Small intestine (tissue), 7 donors: ENCODE measurements at regions not wholly inside any gene's neighbourhood (a gene's known extent, or its start where the extent isn't known, plus 50 kb on each side); places are given as distances from the start of the nearest gene placed in this dataset.

Experiments
- DNase-seq, 2 donors: peaks; one replicate each; pipeline versions ENCODE4 v3.0.0 to v3.0.0-alpha.2; 2013
- FAIRE-seq: peaks from 2 replicates; lab custom pipeline; 2012; peaks lifted over from hg19 to GRCh38; lab: Jason Lieb, UNC
- H3K27ac ChIP-seq, 3 donors: one replicate each; pipeline ENCODE4 v1.5.1; 2013; ENCODE audit warnings: low read length in 2 of 3, mild to moderate bottlenecking in 2 of 3, control low read depth in 1 of 3, inconsistent platforms in 1 of 3, low read depth in 1 of 3, moderate library complexity in 1 of 3
- H3K27me3 ChIP-seq, 3 donors: one replicate each; pipeline ENCODE4 v1.6.1; 2013; ENCODE audit warnings: low read length in 3 of 3, inconsistent platforms in 1 of 3; ENCODE audit not compliant: control insufficient read depth in 3 of 3, insufficient read depth in 3 of 3
- H3K36me3 ChIP-seq, 3 donors: one replicate each; pipeline ENCODE4 v1.6.1; 2013; ENCODE audit warnings: low read length in 3 of 3, inconsistent platforms in 1 of 3, low read depth in 1 of 3, mild to moderate bottlenecking in 1 of 3, moderate library complexity in 1 of 3; ENCODE audit not compliant: control insufficient read depth in 3 of 3, insufficient read depth in 2 of 3
- H3K4me1 ChIP-seq, 3 donors: one replicate each; pipeline ENCODE4 v1.6.1; 2013; ENCODE audit warnings: low read length in 2 of 3, inconsistent platforms in 1 of 3, low read depth in 1 of 3, mild to moderate bottlenecking in 1 of 3, moderate library complexity in 1 of 3; ENCODE audit not compliant: control insufficient read depth in 3 of 3, insufficient read depth in 2 of 3
- H3K4me3 ChIP-seq, 3 donors: one replicate each; pipeline ENCODE4 v1.5.1; 2013; ENCODE audit warnings: low read length in 3 of 3, control low read depth in 1 of 3, inconsistent platforms in 1 of 3, low read depth in 1 of 3, mild to moderate bottlenecking in 1 of 3, moderate library complexity in 1 of 3
- H3K9me3 ChIP-seq, 2 donors: one replicate each; pipeline ENCODE4 v1.6.1; 2013; ENCODE audit warnings: low read depth in 1 of 2, low read length in 1 of 2; ENCODE audit not compliant: control insufficient read depth in 2 of 2, insufficient read depth in 1 of 2
- WGBS, 3 donors: extraction: QIAGEN DNeasy Blood & Tissue Kit; methylation state at CpG; one replicate each; pipeline ENCODE4 v1.1.7; 2013; 5-methylcytosine and 5-hydroxymethylcytosine counted together
- donor health status: healthy with polysubstance abuse.
- donor health status: control.
- donor health status: control.
- donor health status: Bipolar disorder and iron deficiency.
- donor health status: healthy.

DNA sequence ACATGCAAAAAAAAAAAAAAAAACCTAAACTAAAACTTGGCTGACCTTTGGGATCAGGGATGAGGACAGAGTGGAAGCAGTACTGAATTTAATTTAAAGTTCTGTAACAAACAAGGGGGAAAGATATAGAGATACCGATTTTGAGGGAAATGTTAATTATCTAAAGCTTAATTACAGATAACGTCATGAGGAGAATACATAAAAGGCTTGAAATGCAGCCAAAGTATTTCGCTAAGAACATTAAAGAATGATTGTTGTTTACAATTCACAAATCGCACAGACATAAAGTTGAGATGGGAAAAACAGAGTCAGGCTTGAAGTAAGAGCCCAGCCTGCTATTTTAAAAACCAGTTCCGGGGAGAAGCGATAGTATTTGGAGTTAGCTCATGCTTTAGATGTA lies 208.0 kb upstream of the SASH1 start:
- DNase-seq (no peak), FAIRE-seq (no peak)
- 21 to 45% (median 31%) methylated on average over 6 of the region's 6 CpGs for WGBS, 3 donors
- H3K36me3 ChIP-seq, result peaks cover 0 to 3% (median 0%) of the 10 kb centered on the region in 3 donors
- no peaks in the 10 kb centered on the region for H3K27me3 ChIP-seq
- H3K9me3 ChIP-seq, result peaks cover 0 to 8% of the 10 kb centered on the region in 2 donors
- H3K4me3 ChIP-seq, result no peak overlapping the region
- H3K27ac ChIP-seq, result no peak overlapping the region
- no peaks in the 10 kb centered on the region for H3K4me1 ChIP-seq

DNA sequence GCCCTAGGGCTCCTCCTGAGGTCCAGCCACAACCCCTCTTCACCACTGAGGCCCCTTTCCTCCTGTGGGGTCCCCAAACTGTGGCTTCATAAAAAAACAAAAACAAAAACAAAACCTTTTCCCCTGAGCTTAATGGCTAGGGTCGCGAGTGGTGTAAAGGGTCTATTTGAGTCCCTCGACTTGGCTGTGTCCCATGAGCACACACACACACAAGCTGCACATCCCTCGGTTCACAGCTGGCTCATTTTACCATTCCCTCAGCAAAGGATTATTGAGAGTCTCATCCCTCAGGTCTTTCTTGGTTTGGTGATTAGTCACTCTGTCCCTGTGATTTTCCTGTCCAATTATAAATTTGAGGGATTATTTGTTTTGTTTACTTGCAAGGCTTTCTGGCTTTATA lies 206.1 kb upstream of the SASH1 start:
- H3K27ac ChIP-seq, result no peak overlapping the region
- peaks cover 0 to 8% of the 10 kb centered on the region in 2 donors for H3K9me3 ChIP-seq
- no peaks in the 10 kb centered on the region for H3K27me3 ChIP-seq
- no peaks in the 10 kb centered on the region for H3K4me1 ChIP-seq
- H3K36me3 ChIP-seq, result no peaks in the 10 kb centered on the region
- 77 to 90% (median 78%) methylated on average over 4 of the region's 4 CpGs for WGBS, 3 donors
- no peak overlapping the region for H3K4me3 ChIP-seq
- FAIRE-seq (no peak), DNase-seq (no peak)

DNA sequence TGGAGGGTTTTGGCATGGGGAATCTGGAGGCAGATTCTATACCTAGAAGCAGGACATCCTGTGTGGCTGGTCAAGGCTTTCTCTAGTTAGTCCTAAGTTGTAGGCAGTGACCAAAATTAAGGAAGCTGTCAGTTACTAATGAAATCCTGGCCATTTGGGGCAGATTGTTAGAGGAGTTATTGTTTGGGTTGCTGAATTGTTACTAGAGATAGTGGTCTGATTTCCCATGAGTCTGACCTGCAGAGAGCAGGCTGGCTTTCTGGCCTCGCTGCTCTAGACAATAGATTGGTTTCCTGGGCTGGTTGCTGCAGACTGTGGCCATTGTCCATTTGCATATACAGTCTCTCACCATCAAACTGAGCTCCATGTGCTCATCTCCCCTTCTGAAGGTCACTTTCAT lies 205.0 kb upstream of the SASH1 start:
- Histone ChIP-seq H3K27me3 (no peaks in the 10 kb centered on the region), H3K27ac (no peak overlapping the region), H3K9me3 (peaks cover 0 to 8% of the 10 kb centered on the region in 2 donors), H3K4me3 (no peak overlapping the region), H3K4me1 (no peaks in the 10 kb centered on the region), H3K36me3 (no peaks in the 10 kb centered on the region)
- DNase-seq (no peak), FAIRE-seq (no peak)
- WGBS, 3 donors, result 69 to 92% (median 88%) methylated on average over 1 of the region's 1 CpG

DNA sequence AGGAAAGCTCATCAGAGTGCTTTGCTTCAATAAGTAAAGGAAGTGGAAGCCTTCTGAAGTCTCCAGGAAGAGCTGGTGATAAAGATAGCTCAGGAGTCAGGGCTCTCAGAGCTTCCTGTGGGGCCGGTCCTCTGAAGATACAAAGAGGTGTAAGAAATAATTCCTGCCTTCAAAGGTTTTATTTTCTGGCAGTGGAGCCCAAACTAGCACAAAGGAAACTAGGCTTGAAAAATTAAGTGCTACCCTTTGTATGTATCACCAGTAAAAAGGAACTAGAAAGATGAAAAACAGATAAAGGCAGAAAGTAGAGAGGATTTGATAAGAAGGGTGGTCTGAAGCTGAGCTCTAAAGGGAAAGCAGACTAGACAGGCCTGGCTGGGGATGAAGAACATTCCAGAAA lies 204.1 kb upstream of the SASH1 start:
- Histone ChIP-seq H3K9me3 (peaks cover 0 to 8% of the 10 kb centered on the region in 2 donors), H3K4me3 (no peak overlapping the region), H3K36me3 (no peaks in the 10 kb centered on the region), H3K4me1 (no peaks in the 10 kb centered on the region), H3K27ac (no peak overlapping the region), H3K27me3 (no peaks in the 10 kb centered on the region)
- 54 to 73% (median 63%) methylated on average over 1 of the region's 1 CpG for WGBS, 3 donors
- DNase-seq (no peak), FAIRE-seq (no peak)

DNA sequence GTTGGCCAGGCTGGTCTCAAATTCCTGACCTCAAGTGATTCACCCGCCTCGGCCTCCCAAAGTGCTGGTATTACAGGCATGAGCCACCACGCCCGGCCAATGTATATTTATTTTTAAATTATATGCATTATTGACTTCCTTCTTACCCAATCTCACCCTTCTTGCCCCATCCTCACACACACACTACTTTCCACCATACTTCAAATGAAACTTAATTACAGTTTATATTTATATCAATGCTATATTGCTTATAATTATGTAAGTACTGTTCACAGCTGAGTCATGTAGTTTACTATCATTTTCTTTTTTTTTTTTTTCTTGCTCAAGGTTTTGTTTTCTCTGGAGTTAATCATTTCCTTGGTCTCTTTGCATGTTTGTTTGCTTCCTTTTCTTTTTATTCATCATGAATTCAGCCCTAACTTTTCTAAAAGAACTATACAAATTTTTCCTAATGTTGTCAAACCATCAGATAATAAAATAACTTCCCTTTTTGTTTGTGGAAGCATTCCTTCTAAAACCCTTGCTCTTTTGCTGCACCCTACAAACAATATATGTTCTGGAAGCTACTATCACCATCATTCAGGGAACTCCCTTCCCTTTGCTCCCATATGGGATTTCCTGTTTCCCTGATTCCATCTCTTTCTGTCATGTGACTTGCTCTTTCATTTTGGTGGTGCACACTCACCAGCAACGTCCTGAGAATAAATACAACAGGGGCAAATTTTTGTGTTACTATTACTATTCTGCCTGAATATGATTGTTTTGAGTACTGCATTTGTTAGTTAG lies 201.7 kb upstream of the SASH1 start:
- Histone ChIP-seq H3K4me3 (no peak overlapping the region), H3K27ac (no peak overlapping the region), H3K36me3 (no peaks in the 10 kb centered on the region), H3K4me1 (no peaks in the 10 kb centered on the region), H3K9me3 (peaks cover 0 to 8% of the 10 kb centered on the region in 2 donors), H3K27me3 (no peaks in the 10 kb centered on the region)
- WGBS, 3 donors, result 83 to 86% (median 85%) methylated on average over 5 of the region's 5 CpGs
- FAIRE-seq, result no peak
- DNase-seq, result no peak

DNA sequence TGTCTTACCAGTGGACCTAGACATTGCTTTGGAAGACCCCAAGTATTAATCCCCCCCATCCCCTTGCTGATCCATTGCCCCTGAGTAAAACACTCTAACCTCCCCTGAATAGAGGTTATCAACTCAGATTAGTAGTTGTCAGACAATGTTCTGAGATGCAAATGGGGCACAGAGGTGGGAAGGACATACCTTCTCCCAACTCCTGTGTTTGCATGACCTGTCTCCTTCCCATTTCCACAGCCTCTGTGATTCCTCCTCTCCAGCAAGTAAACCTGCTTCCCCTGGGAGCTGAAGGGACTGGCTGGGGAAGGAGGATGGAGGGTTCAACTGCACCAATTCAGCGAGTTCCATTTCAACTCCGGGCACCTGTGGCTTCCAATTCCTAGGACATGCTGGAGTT lies 199.8 kb upstream of the SASH1 start:
- H3K4me3 ChIP-seq, result no peak overlapping the region
- 86 to 91% (median 90%) methylated on average over 2 of the region's 2 CpGs for WGBS, 3 donors
- H3K4me1 ChIP-seq, result no peaks in the 10 kb centered on the region
- H3K27ac ChIP-seq, result no peak overlapping the region
- no peak for DNase-seq
- no peak for FAIRE-seq
- H3K9me3 ChIP-seq, result peaks cover 0 to 2% of the 10 kb centered on the region in 2 donors
- no peaks in the 10 kb centered on the region for H3K27me3 ChIP-seq
- no peaks in the 10 kb centered on the region for H3K36me3 ChIP-seq

DNA sequence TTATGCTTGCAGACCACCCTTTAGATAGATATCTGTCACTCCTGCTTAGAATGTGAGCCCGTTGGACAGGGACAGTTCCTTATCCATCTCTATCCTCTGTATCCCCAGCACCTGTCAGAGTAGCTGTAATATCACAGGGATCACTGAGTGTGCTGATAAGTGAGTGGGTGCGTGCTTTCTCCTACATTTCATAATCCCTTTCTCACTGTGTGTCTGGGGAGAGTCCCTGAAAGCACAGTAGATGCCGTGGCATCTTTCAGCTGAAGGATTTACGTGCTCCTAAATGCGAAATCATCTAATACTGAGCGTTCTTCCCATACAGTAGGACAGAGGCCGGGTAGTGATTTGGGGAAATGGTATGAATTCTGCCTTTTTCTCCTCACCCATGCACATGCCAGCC lies 198.9 kb upstream of the SASH1 start:
- no peak overlapping the region for H3K4me3 ChIP-seq
- WGBS, 3 donors, result 70 to 74% (median 73%) methylated on average over 7 of the region's 7 CpGs
- H3K36me3 ChIP-seq, result no peaks in the 10 kb centered on the region
- H3K27me3 ChIP-seq, result no peaks in the 10 kb centered on the region
- no peak overlapping the region for H3K27ac ChIP-seq
- no peaks in the 10 kb centered on the region for H3K4me1 ChIP-seq
- DNase-seq, result no peak
- no peak for FAIRE-seq
- no peaks in the 10 kb centered on the region for H3K9me3 ChIP-seq

DNA sequence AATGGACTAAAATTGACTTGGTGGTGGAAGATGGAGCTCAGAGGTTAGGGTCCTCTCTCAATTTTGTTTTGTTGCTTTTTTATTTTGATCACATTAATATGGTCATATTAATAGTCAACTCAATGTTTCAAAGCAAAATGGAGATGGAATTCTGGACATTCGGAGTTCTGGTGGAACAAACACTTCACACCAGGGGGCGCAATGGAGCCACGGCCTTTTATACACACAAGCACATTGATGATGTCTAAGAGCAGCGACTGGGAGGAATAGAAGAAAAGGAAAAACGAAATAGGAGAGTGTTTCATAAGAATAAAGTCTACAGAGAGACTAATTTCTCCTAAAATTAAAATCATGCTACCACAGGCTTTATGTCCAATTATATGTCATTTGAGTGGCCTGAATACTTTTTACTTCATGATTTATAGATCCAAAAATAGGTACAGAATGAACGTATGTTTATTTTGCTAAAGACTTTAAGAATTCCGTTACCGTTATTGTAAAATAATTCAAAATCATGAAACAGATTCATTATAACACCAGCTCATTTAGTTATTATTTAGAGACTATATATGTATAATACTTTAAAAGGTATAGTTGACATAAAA lies 197.6 kb upstream of the SASH1 start:
- peak; percentile 69 to 76 for DNase-seq
- 31 to 33% (median 32%) methylated on average over 8 of the region's 8 CpGs for WGBS, 3 donors
- Histone ChIP-seq H3K27ac (no peak overlapping the region), H3K9me3 (no peaks in the 10 kb centered on the region), H3K27me3 (no peaks in the 10 kb centered on the region), H3K36me3 (no peaks in the 10 kb centered on the region), H3K4me1 (no peaks in the 10 kb centered on the region), H3K4me3 (no peak overlapping the region)
- FAIRE-seq, result no peak
